H9 (cell line): ENCODE measurements at regions not wholly inside any gene's neighbourhood (a gene's known extent, or its start where the extent isn't known, plus 50 kb on each side); places are given as distances from the start of the nearest gene placed in this dataset.

Experiments used
- DNase-seq: peaks from one replicate; pipeline ENCODE4 v3.0.0-alpha.2; 2017
- H2AFZ ChIP-seq: one replicate; pipeline ENCODE4 v1.6.1; 2013; ENCODE audit warnings: mild to moderate bottlenecking, low read length, control low read depth, moderate library complexity
- H2AK5ac ChIP-seq: 2 replicates; pipeline ENCODE4 v1.6.1; 2013; ENCODE audit warnings: low read length, control low read depth, mixed read lengths; ENCODE audit not compliant: insufficient read length
- H2BK120ac ChIP-seq: one replicate; pipeline ENCODE4 v1.6.1; 2013; ENCODE audit warnings: low read depth, mild to moderate bottlenecking, low read length, control low read depth, inconsistent platforms; ENCODE audit not compliant: poor library complexity, severe bottlenecking
- H2BK12ac ChIP-seq: 2 replicates; pipeline ENCODE4 v1.6.1; 2013; ENCODE audit warnings: low read length, control low read depth, mixed read lengths, low read depth; ENCODE audit not compliant: insufficient read length
- H2BK15ac ChIP-seq: 2 replicates; pipeline ENCODE4 v1.6.1; 2013; ENCODE audit warnings: low read depth, low read length, control low read depth
- H2BK20ac ChIP-seq: one replicate; pipeline ENCODE4 v1.6.1; 2013; ENCODE audit warnings: low read depth, mild to moderate bottlenecking, low read length, control low read depth, inconsistent platforms; ENCODE audit not compliant: poor library complexity, severe bottlenecking
- H2BK5ac ChIP-seq: 2 replicates; pipeline ENCODE4 v1.6.1; 2013; ENCODE audit warnings: low read length, control low read depth, mixed read lengths; ENCODE audit not compliant: insufficient read length
- H3K14ac ChIP-seq: 2 replicates; pipeline ENCODE4 v1.6.1; 2013; ENCODE audit warnings: low read length, control low read depth; ENCODE audit not compliant: insufficient read depth
- H3K18ac ChIP-seq: 2 replicates; pipeline ENCODE4 v1.6.1; 2013; ENCODE audit warnings: low read depth, mild to moderate bottlenecking, mixed read lengths, low read length, control low read depth; ENCODE audit not compliant: insufficient read length
- H3K23ac ChIP-seq: 2 replicates; pipeline ENCODE4 v1.6.1; 2013; ENCODE audit warnings: low read length, control low read depth, mixed read lengths, low read depth; ENCODE audit not compliant: insufficient read length
- H3K23me2 ChIP-seq: 2 replicates; pipeline ENCODE4 v1.6.1; 2013; ENCODE audit warnings: low read depth, mild to moderate bottlenecking, mixed read lengths, low read length, control low read depth; ENCODE audit not compliant: insufficient read length, poor library complexity, severe bottlenecking
- H3K27ac ChIP-seq: 2 replicates; pipeline ENCODE4 v1.5.1; 2013; ENCODE audit warnings: low read length, control low read depth, mixed read lengths, low read depth; ENCODE audit not compliant: insufficient read length
- H3K27me3 ChIP-seq: 2 replicates; pipeline ENCODE4 v1.6.1; 2013; ENCODE audit warnings: low read length, control low read depth, inconsistent platforms; ENCODE audit not compliant: insufficient read depth
- H3K4ac ChIP-seq: 2 replicates; pipeline ENCODE4 v1.6.1; 2013; ENCODE audit warnings: low read depth, mild to moderate bottlenecking, control low read depth, inconsistent platforms, low read length, moderate library complexity
- H3K4me1 ChIP-seq: 2 replicates; pipeline ENCODE4 v1.6.1; 2013; ENCODE audit warnings: low read length, control low read depth, inconsistent platforms; ENCODE audit not compliant: insufficient read depth
- H3K4me2 ChIP-seq: 2 replicates; pipeline ENCODE4 v1.6.1; 2013; ENCODE audit warnings: low read length, control low read depth, mixed read lengths; ENCODE audit not compliant: insufficient read length, insufficient read depth
- H3K56ac ChIP-seq: 2 replicates; pipeline ENCODE4 v1.6.1; 2013; ENCODE audit warnings: low read depth, mild to moderate bottlenecking, mixed read lengths, low read length, control low read depth; ENCODE audit not compliant: insufficient read length
- H3K79me1 ChIP-seq: 2 replicates; pipeline ENCODE4 v1.6.1; 2013; ENCODE audit warnings: low read depth, mild to moderate bottlenecking, moderate library complexity, low read length, control low read depth, inconsistent platforms; ENCODE audit not compliant: insufficient read depth, poor library complexity, severe bottlenecking
- H3K79me2 ChIP-seq: 2 replicates; pipeline ENCODE4 v1.6.1; 2013; ENCODE audit warnings: low read length, control low read depth, inconsistent platforms; ENCODE audit not compliant: insufficient read depth
- H3K9ac ChIP-seq: 2 replicates; pipeline ENCODE4 v1.6.1; 2013; ENCODE audit warnings: low read length, control low read depth, mixed read lengths; ENCODE audit not compliant: insufficient read length; ENCODE audit errors: extremely low read depth
- H3K9me3 ChIP-seq: one replicate; pipeline ENCODE4 v1.6.1; 2013; ENCODE audit warnings: low read depth, low read length, inconsistent platforms; ENCODE audit not compliant: control insufficient read depth
- H3T11ph ChIP-seq: one replicate; pipeline ENCODE4 v1.6.1; 2013; ENCODE audit warnings: mild to moderate bottlenecking, low read length, control low read depth, inconsistent platforms
- H4K20me1 ChIP-seq: one replicate; pipeline ENCODE4 v1.6.1; 2013; ENCODE audit not compliant: control insufficient read depth, insufficient read length, insufficient read depth
- H4K5ac ChIP-seq: 2 replicates; pipeline ENCODE4 v1.6.1; 2013; ENCODE audit warnings: low read depth, mild to moderate bottlenecking, mixed read lengths, low read length, control low read depth; ENCODE audit not compliant: insufficient read length
- H4K8ac ChIP-seq: replicated peaks from 2 replicates; pipeline ENCODE4 v1.6.1; 2013; ENCODE audit warnings: low read length, control low read depth, mixed read lengths, low read depth; ENCODE audit not compliant: insufficient read length
- H4K91ac ChIP-seq: 2 replicates; pipeline ENCODE4 v1.6.1; 2013; ENCODE audit warnings: low read depth, mild to moderate bottlenecking, moderate library complexity, mixed read lengths, low read length, control low read depth; ENCODE audit not compliant: insufficient read length
- H3K27ac Mint-ChIP-seq, 3 experiments: 2 replicates in 2 of 3; 3 replicates in 1 of 3; pipeline ENCODE4 v1.8.0; 2020 to 2021; ENCODE audit warnings: mixed read lengths in 3 of 3, mild to moderate bottlenecking in 1 of 3, moderate library complexity in 1 of 3
- H3K27me3 Mint-ChIP-seq: 2 replicates; pipeline ENCODE4 v1.8.0; 2021; ENCODE audit warnings: low read depth, mild to moderate bottlenecking, moderate library complexity, mixed read lengths
- H3K36me3 Mint-ChIP-seq, 3 experiments: 2 replicates in 2 of 3; 3 replicates in 1 of 3; pipeline ENCODE4 v1.8.0; 2020 to 2021; ENCODE audit warnings: low read depth in 3 of 3, mixed read lengths in 3 of 3; ENCODE audit not compliant: insufficient read depth in 1 of 3
- H3K4me1 Mint-ChIP-seq, 2 experiments: 2 replicates each; pipeline ENCODE4 v1.8.0; 2020; ENCODE audit warnings: mixed read lengths in 2 of 2
- H3K4me3 Mint-ChIP-seq, 2 experiments: 2 replicates in 1 of 2; 3 replicates in 1 of 2; pipeline ENCODE4 v1.8.0; 2020 to 2021; ENCODE audit warnings: mild to moderate bottlenecking in 2 of 2, mixed read lengths in 2 of 2, moderate library complexity in 1 of 2
- H3K9me3 Mint-ChIP-seq, 2 experiments: 2 replicates in 1 of 2; 3 replicates in 1 of 2; pipeline ENCODE4 v1.8.0; 2020; ENCODE audit warnings: mild to moderate bottlenecking in 2 of 2, mixed read lengths in 2 of 2, moderate library complexity in 1 of 2
- CTCF ChIP-seq: fragments of 200-600 bp; sonication (generic); conservative IDR thresholded peaks from 3 replicates; pipeline ENCODE4 v1.8.0; 2021; ENCODE audit warnings: antibody characterized with exemption, mild to moderate bottlenecking
- WGBS: extraction: QIAGEN DNeasy Blood & Tissue Kit; methylation state at CpG from one replicate; pipeline ENCODE4 v1.1.7; 2013; ENCODE audit warnings: missing lambda C conversion rate, low lambda C conversion rate, mixed read lengths; ENCODE audit not compliant: insufficient read length; ENCODE audit errors: extremely low coverage; 5-methylcytosine and 5-hydroxymethylcytosine counted together

GRCh38 chr15:69689133-69689532, 236.5 kb downstream of the RPLP1 start:
- no peak overlapping the region for H3K9ac ChIP-seq
- H3K56ac ChIP-seq, result no peak overlapping the region
- Mint-ChIP-seq H3K9me3 (peaks cover 17 to 21% of the 10 kb centered on the region in 2 experiments), H3K27ac (no peak overlapping the region), H3K4me3 (no peak overlapping the region), H3K36me3 (peaks cover 0 to 12% (median 8%) of the 10 kb centered on the region in 3 experiments; a peak in 4 of 7 replicates), H3K27me3 (peaks cover 5% of the 10 kb centered on the region), H3K4me1 (peaks cover 7% of the 10 kb centered on the region in 2 experiments)
- no peak overlapping the region for H3K4me2 ChIP-seq
- H3K27me3 ChIP-seq, result no peaks in the 10 kb centered on the region
- no peak overlapping the region for H2BK20ac ChIP-seq
- WGBS, result no CpG with 5 or more reads among the region's 1 CpG
- H3K18ac ChIP-seq, result no peak overlapping the region
- H4K91ac ChIP-seq, result no peak overlapping the region
- H2BK15ac ChIP-seq, result no peak overlapping the region
- no peak for TF ChIP-seq CTCF
- H3K23me2 ChIP-seq, result no peaks in the 10 kb centered on the region
- H3K27ac ChIP-seq, result no peak overlapping the region
- no peak overlapping the region for H2AK5ac ChIP-seq
- H3K79me1 ChIP-seq, result no peaks in the 10 kb centered on the region
- no peak overlapping the region for H4K5ac ChIP-seq
- H3T11ph ChIP-seq, result no peak overlapping the region
- H3K79me2 ChIP-seq, result no peaks in the 10 kb centered on the region
- no peaks in the 10 kb centered on the region for H3K4me1 ChIP-seq
- H3K14ac ChIP-seq, result no peak overlapping the region
- H3K23ac ChIP-seq, result no peak overlapping the region
- no peak overlapping the region for H3K4ac ChIP-seq
- H2BK120ac ChIP-seq, result no peak overlapping the region
- H2BK5ac ChIP-seq, result no peak overlapping the region
- peaks cover 6% of the 10 kb centered on the region for H3K9me3 ChIP-seq
- H2AFZ ChIP-seq, result no peak overlapping the region
- no peaks in the 10 kb centered on the region for H4K20me1 ChIP-seq
- H4K8ac ChIP-seq, result no peak overlapping the region
- DNase-seq, result no peak
- no peak overlapping the region for H2BK12ac ChIP-seq
